ENCODE measurements at regions not wholly inside any gene's neighbourhood (a gene's known extent, or its start where the extent isn't known, plus 50 kb on each side); places are given as distances from the start of the nearest gene placed in this dataset.

- no peak for TF ChIP-seq CTCF (IDR thresholded peaks at IDR 0.05)
- Histone ChIP-seq H3K4me3 (no peak overlapping the region), H3K36me3 (no peaks in the 10 kb centered on the region), H3K9me3 (no peaks in the 10 kb centered on the region), H3K27me3 (no peaks in the 10 kb centered on the region), H3K27ac (no peak overlapping the region), H3K4me1 (no peaks in the 10 kb centered on the region)
- ATAC-seq (no peak), DNase-seq (no peak)
- intact Hi-C loops (cut with DNase I) = no loop called here
Observed at GRCh38 chr9:78578072-78578471, 281.1 kb downstream of the PSAT1 start.

GRCh38 chr9:78582821-78583220, 285.9 kb downstream of the PSAT1 start:
- no peak for ATAC-seq
- no peak for DNase-seq
- Histone ChIP-seq H3K4me3 (no peak overlapping the region), H3K27me3 (no peaks in the 10 kb centered on the region), H3K9me3 (no peaks in the 10 kb centered on the region), H3K36me3 (no peaks in the 10 kb centered on the region), H3K4me1 (no peaks in the 10 kb centered on the region), H3K27ac (no peak overlapping the region)
- intact Hi-C loops (cut with DNase I) = no loop called here
- TF ChIP-seq CTCF (IDR thresholded peaks at IDR 0.05) = no peak

GRCh38 chr9:78584589-78584988, 287.7 kb downstream of the PSAT1 start:
- no peak overlapping the region for H3K27ac ChIP-seq
- H3K9me3 ChIP-seq = no peaks in the 10 kb centered on the region
- TF ChIP-seq CTCF (IDR thresholded peaks at IDR 0.05) = no peak
- ATAC-seq = no peak
- intact Hi-C loops (cut with DNase I) = no loop called here
- H3K36me3 ChIP-seq = no peaks in the 10 kb centered on the region
- H3K27me3 ChIP-seq = no peaks in the 10 kb centered on the region
- H3K4me3 ChIP-seq = no peak overlapping the region
- H3K4me1 ChIP-seq = no peaks in the 10 kb centered on the region
- no peak for DNase-seq

GRCh38 chr9:78585909-78586308, 289.0 kb downstream of the PSAT1 start:
- no peak for TF ChIP-seq CTCF (IDR thresholded peaks at IDR 0.05)
- no peaks in the 10 kb centered on the region for H3K9me3 ChIP-seq
- no peak overlapping the region for H3K4me3 ChIP-seq
- no peaks in the 10 kb centered on the region for H3K36me3 ChIP-seq
- no peaks in the 10 kb centered on the region for H3K27me3 ChIP-seq
- no peak for DNase-seq
- no peaks in the 10 kb centered on the region for H3K4me1 ChIP-seq
- intact Hi-C loops (cut with DNase I) = no loop called here
- ATAC-seq = no peak
- H3K27ac ChIP-seq = no peak overlapping the region

- Histone ChIP-seq H3K4me3 (no peak overlapping the region), H3K27ac (no peak overlapping the region), H3K27me3 (no peaks in the 10 kb centered on the region), H3K9me3 (no peaks in the 10 kb centered on the region), H3K36me3 (no peaks in the 10 kb centered on the region), H3K4me1 (no peaks in the 10 kb centered on the region)
- no peak for DNase-seq
- no peak for ATAC-seq
- intact Hi-C loops (cut with DNase I) = no loop called here
- no peak for TF ChIP-seq CTCF (IDR thresholded peaks at IDR 0.05)
Observed at GRCh38 chr9:78590068-78590467, 293.1 kb downstream of the PSAT1 start.

- no peaks in the 10 kb centered on the region for H3K9me3 ChIP-seq
- intact Hi-C loops (cut with DNase I) = no loop called here
- H3K27ac ChIP-seq = no peak overlapping the region
- H3K4me3 ChIP-seq = no peak overlapping the region
- no peak for ATAC-seq
- H3K27me3 ChIP-seq = no peaks in the 10 kb centered on the region
- no peak for TF ChIP-seq CTCF (IDR thresholded peaks at IDR 0.05)
- H3K36me3 ChIP-seq = no peaks in the 10 kb centered on the region
- no peak for DNase-seq
- no peaks in the 10 kb centered on the region for H3K4me1 ChIP-seq
Observed at GRCh38 chr9:78592811-78593210, 295.9 kb downstream of the PSAT1 start.

Measured in upper lobe of right lung (tissue), 1 donor.